GM12874 (cell line): ENCODE measurements at regions not wholly inside any gene's neighbourhood (a gene's known extent, or its start where the extent isn't known, plus 50 kb on each side); places are given as distances from the start of the nearest gene placed in this dataset.
A peak's percentile ranks its signal among the peaks of the same experiment; 100 is the strongest.

Source experiments
- TF ChIP-seq, protein P1 (sequence below): IDR thresholded peaks from 2 replicates; pipeline ENCODE4 v1.5.1; 2011; ENCODE audit warnings: low read depth, mild to moderate bottlenecking, control low read depth, low read length, moderate library complexity; ENCODE audit not compliant: insufficient read depth

DNA sequence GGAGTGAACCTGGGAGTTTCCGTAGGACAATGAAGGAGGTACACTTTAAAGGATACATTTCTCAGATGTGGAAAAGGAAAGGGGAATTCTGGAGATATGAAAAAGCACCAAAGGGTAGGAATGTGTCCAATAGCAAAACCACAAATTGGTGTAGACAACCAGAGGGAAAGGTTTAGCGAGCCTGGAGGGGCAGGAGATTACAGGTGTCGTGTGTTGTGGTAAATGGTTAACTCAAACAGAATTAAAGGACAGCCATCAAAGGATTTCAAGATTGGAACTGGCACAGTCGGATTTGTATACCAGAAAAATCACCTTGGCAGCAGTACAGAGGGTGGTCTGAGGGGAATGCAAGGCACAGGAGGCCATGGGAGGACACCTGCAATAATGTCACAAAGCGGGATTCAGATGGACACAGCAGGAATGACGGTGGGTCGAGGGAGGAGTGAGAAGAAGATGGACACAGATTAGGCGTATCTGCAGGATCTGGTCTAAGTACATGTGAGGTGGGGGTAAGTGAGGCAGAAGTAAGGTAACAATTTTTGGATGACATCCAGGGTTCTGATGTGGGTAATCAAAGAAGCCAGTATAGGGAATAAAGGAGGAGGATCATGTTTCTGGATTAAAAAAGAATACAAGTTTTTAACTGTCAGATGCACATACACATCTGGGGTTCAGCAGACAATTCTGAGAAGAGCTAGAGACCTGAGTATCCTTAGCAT, 361.6 kb downstream of the KLF12 start:
- TF ChIP-seq, protein P1, sequence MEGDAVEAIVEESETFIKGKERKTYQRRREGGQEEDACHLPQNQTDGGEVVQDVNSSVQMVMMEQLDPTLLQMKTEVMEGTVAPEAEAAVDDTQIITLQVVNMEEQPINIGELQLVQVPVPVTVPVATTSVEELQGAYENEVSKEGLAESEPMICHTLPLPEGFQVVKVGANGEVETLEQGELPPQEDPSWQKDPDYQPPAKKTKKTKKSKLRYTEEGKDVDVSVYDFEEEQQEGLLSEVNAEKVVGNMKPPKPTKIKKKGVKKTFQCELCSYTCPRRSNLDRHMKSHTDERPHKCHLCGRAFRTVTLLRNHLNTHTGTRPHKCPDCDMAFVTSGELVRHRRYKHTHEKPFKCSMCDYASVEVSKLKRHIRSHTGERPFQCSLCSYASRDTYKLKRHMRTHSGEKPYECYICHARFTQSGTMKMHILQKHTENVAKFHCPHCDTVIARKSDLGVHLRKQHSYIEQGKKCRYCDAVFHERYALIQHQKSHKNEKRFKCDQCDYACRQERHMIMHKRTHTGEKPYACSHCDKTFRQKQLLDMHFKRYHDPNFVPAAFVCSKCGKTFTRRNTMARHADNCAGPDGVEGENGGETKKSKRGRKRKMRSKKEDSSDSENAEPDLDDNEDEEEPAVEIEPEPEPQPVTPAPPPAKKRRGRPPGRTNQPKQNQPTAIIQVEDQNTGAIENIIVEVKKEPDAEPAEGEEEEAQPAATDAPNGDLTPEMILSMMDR: no peak

- TF ChIP-seq, protein P1: peak; percentile 50; the same call in 1 of the 2 replicates
These were observed 366.4 kb downstream of the KLF12 start for GRCh38 chr13:73767747-73768315.

GRCh38 chr13:73767191-73767741, 366.9 kb downstream of the KLF12 start:
- TF ChIP-seq, protein P1: no peak

GRCh38 chr13:73765651-73766384, 368.4 kb downstream of the KLF12 start:
- TF ChIP-seq, protein P1: no peak

DNA sequence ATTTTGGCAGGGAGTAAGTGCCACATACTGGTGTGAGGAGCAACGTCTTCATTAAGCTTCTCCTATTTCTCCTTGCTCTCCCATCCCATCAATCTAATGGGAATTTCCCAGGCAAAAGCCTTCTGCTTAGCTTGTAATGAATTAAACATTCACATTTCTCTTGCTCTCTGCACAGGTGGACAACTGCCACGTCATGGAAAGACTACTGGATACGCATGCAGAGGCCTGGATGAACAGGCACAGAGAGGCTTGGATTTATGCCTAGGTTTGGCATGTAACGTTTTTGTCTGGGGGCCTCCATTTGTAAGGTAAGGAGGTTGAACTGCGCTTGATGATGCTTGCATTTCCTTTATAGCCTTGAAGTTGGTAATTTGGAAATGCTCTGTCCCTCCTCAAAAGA, 374.8 kb downstream of the KLF12 start:
- TF ChIP-seq, protein P1: no peak

- TF ChIP-seq, protein P1: no peak
These were observed 376.5 kb downstream of the KLF12 start for GRCh38 chr13:73757481-73758233.

DNA sequence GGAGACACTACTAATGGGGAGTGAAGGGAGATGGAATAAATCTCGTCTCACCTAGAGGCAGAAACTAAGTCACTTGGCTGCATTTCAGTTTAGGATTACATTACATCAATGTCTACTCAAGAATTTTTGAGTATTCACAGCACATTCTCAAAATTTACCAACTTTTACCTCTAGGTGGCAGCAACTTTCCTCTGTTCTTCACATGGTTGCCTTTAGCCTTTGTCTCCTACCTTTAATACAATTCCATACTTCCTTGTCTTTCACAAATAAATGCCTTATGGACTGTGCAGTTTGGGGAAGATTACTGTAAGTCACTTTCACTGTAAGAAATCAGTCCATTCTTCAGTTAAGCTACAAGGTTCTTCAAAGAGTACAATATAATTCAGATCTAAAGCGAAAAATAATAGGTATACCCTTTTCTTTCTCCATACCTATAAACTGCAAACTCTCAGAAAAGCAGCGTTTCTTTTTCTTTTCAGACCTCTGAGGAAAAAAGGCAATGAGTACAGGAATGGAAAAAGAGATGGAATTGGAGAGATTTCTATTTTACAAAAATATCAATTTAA, 379.4 kb downstream of the KLF12 start:
- TF ChIP-seq, protein P1: peak; percentile 48; the same call in 1 of the 2 replicates
